NCI-H226 (cell line): ENCODE measurements at regions not wholly inside any gene's neighbourhood (a gene's known extent, or its start where the extent isn't known, plus 50 kb on each side); places are given as distances from the start of the nearest gene placed in this dataset.

Experiments used
- DNase-seq: peaks from one replicate; pipeline ENCODE4 v3.0.0-alpha.2; 2015

GRCh38 chr6:87847135-87847829, 145.2 kb upstream of the AKIRIN2 start:
- no peak for DNase-seq

DNA sequence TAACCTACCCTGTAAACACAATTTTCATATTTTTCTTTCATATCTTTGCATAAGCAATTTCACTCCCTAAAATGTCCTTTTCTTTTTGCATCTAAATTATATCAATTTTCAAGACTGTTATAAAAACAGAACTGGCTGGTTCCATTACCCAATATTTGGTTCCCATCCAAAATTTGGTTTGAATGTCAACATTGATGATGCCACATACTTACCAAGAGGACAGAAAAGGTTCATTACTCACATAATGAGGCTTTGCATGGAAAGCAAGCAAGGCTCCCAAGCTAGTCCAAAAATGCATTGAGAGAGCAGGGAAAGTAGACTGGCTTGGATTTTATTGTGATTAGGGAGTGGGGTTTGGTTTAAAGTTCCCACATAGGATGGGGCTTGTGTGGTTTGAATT, 144.4 kb upstream of the AKIRIN2 start:
- DNase-seq, result no peak

GRCh38 chr6:87840324-87840723, 138.3 kb upstream of the AKIRIN2 start:
- DNase-seq, result no peak

- DNase-seq, result no peak
These were observed 135.8 kb upstream of the AKIRIN2 start for GRCh38 chr6:87837876-87838275.

DNA sequence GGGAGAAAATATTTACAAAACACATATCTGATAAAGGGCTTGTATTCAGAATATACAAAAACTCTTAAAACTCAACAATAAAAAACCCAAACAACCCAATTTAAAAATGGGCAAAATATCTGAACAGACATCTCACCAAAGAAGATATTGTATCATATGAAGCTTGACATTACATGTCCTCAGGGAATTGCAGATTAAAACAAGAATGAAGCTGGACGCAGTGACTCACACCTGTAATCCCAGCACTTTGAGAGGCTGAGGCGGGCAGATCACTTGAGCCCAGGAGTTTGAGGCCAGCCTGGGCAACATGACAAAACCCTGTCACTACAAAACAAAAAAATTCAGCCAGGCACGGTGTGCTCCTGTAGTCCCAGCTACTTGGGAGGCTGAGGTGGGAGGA, 135.4 kb upstream of the AKIRIN2 start:
- no peak for DNase-seq

GRCh38 chr6:87832025-87832825, 130.2 kb upstream of the AKIRIN2 start:
- DNase-seq, result peak; percentile 7

- DNase-seq, result no peak
These were observed 128.9 kb upstream of the AKIRIN2 start for GRCh38 chr6:87830907-87831306.

DNA sequence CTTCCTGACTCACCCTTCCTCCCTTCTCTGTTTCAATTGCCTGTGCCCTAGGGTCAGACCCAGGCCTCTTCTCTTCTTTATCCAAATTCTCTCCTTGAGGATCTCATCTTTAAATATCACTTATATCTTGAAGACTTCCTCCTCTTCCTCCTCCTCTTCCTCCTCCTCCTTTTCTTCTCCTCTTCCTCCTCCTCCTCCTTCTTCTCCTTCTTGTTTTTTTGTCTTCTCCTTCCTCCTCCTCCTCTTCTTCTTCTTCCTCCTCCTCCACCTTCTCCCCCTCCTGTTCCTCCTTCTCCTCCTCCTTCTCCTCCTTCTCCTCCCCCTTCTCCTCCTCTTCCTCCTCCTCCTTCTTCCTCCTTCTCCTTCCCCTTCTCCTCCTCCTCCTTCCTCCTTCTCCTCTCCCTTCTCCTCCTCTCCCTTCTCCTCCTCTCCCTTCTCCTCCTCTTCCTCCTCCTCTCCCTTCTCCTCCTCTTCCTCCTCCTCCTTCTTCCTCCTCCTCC, 127.6 kb upstream of the AKIRIN2 start:
- DNase-seq, result no peak

- DNase-seq, result no peak
These were observed 126.0 kb upstream of the AKIRIN2 start for GRCh38 chr6:87828044-87828443.

DNA sequence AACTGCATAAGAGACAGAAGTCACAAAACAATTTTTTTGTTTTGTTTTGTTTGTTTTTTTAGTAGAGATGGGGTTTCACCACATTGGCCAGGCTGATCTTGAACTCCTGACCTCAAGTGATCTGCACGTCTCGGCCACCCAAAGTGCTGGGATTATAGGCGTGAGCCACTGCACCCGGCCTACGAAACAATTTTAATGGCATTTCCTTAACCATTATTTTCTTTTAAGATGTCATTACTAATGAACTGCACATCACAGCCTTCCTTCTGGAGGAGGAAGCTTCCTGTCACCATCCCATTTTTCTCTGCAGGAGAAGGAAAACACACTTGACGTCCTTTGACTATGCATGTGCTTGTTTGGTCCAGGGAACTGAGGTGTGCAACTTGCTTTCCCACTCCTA, 125.3 kb upstream of the AKIRIN2 start:
- no peak for DNase-seq

DNA sequence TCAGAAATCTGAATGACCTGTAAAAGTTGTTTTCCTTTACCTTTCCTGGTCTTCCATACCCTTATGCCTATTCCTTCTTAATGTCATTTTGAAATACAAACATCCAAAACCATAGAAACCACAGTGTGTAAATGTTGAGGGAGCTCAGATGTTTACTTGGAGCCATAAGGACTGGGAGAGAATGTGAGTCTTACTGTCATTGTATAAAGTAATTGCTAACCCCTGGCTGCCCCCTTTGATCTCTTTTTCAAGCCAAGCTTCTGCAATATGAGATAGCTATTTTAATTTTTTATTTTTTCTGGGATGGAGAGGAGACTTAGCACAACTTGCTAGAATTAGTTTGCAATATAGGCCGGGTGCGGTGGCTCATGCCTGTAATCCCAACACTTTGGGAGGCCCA, 124.4 kb upstream of the AKIRIN2 start:
- DNase-seq, result no peak

GRCh38 chr6:87825821-87826221, 123.8 kb upstream of the AKIRIN2 start:
- no peak for DNase-seq

DNA sequence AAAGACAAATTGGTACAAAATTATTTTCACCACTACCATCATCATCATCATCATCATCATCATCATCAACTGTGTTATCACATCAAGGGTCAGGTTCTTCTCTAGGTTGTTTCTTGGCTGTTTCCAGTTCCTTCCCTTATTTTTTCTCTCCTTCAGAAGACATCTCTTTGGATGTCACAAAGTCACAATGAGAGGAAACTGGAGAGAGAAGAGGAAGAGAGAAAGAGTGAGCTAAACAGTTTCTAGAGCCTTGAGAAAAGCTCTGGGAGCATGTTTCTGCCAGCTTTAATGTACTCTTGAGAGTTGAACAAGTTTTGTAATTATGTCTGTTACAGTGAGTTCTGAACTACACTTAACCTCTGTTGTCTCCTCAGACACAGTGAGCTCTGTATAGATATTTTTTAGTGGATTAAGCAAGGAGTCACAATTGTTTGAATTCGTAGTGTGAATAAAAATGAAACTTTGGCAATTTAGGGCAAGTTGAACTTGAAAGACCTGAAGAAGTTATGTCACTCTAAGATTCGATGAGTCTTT, 123.0 kb upstream of the AKIRIN2 start:
- no peak for DNase-seq

DNA sequence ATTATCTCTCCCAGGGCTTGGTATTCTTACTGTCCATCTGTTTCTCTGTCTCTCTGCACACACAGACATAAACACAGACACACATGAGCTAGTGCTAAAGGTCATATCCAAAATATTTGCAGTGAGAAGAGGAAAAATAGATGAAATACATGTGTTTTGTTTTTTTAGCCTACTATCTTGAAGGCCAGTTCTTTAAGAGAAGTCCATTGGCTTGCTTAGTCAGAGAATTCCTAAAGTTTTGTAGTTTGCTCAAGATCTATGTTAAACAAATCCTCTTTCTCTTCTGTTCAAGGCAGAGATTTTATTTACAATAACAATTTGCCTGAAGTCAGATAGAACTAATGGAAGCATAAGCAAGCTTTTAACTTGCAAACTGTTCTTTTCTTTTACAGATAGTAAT, 120.0 kb upstream of the AKIRIN2 start:
- no peak for DNase-seq

DNA sequence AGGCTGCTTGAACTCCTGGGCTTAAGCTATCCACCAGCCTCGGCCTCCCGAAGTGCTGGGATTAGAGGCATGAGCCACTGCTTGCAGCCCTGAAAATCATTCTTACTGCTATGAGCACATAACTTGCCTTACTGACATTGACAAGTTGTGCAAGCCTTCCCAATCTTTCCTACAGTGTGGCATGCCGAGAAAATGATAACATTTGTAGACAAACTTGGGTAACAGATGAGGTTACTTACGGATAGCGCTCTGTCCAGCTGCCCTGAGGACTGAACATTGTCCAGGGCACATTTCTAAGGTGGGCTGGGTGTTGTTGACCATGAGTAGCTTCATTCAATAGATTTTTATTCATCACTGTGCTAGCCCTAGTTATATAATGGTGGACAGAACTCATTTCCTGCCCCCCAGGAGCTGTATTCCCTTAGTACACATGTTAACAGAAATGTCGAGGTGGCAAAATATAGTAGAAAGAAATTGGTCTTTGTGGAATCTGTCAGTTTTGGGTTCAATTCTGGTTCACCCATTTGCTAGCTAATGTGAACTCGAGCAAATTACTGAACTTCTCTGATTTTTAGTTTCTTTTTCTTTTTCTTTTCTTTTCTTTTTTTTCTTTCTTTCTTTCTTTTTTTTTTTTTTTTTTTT, 118.4 kb upstream of the AKIRIN2 start:
- no peak for DNase-seq

DNA sequence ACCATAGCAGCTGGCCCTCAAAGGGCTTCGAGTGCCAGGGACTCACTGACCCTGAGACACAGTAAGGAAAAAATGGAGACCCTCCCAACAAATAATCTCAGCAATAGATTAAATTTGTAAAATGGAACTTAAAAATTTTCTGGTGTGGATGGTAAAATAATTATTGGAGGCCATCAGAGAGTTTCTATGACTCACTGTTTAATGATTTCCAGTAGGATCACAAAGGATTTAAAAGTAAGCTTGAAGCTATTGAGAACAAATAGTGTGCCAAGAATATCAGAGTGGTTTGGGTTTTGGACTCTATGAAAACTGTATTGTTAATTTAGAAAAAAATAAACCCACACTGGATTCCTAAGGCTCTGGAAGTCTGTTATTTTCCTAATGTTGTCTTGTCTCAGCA, 115.2 kb upstream of the AKIRIN2 start:
- no peak for DNase-seq

- DNase-seq, result no peak
These were observed 113.4 kb upstream of the AKIRIN2 start for GRCh38 chr6:87815449-87815848.

DNA sequence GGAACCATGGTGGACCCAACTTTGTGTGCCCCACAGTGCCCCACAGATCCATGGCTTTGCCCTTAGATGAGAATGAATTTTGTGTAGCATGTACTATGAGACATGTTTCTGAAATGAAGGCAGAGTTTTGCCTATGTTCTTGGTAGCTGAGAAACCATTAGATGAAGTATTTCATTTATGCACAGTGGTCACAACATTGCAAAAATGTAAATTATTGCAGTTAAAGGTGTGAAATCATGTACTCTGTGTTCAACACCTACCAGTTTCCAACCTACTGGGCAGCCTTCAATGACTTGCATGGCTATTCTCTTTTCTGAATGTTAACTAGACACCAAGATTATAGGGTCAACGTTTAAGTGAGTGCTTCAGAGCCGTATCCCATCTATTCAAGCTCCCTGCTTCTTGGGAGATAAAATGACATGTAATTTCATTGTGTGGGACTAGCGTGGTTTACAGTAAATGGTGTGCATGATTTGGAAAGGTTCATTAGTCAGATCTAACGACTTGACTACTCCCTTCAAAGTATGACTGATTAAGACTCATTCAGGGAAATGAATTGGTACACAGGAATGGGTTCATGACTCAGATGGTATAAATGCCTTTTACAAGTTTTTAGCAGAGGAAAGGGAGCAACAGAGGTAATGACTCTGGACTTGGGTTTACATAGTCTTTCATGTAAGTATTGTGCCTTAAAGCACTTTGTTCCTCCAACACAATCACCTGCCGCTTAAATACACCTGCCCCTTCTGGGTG, 106.1 kb upstream of the AKIRIN2 start:
- DNase-seq, result peak; percentile 61

DNA sequence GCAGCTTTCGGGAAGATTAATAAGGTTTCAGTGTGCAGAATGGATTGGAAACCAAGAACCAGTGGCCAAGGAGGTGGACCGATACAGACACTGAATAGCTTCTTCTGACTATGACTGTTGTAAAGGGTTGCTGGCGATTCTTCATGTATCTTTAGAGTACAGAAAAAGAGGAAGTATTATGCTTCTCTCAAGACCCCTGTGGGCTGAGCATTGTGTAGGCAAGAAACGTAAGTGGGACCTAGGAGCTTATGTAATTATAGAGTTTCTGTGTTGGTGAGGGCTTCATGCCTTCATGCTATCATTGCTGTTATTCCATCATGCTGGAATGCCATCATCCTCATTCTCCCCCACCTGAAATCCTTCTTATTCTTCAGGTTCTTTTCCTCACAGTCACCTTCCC, 105.4 kb upstream of the AKIRIN2 start:
- DNase-seq, result no peak

DNA sequence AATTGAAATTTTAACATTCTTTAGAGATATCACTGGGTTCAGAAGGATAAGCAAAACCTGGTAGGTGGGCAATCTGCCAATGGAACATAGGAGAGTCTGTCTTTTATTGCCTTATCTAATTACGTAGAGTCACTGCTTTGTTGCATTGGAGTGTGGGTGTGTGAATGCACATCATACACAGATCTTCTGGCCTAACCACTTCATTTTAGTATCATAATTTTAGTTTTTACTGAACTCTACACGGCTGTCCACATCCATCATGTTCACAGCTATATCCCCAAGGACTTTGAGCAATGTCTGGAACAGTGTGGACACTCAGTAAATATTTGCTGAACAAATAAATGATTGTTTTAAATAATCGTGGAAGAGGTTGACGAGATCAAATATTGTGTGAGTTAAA, 104.6 kb upstream of the AKIRIN2 start:
- no peak for DNase-seq

DNA sequence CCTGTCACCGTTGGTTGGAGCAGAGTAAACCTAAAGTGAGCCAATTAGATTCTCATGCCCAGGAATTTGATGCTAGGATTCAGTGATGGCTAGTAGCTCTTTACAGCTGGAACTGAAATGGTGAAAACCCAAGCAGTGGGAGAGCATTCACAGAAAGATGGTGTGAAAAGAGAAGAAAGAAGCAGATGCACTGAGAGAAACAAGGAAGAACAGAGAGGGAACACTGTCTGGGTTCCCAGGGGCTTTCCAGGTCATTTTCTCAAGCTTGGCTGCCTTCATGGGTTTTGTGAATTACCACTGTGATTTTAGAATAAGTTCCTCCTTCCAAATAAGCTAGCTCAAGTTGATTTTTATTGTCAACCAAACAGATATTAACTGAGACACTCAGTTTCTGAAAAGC, 104.1 kb upstream of the AKIRIN2 start:
- no peak for DNase-seq

GRCh38 chr6:87803791-87804190, 101.8 kb upstream of the AKIRIN2 start:
- no peak for DNase-seq

DNA sequence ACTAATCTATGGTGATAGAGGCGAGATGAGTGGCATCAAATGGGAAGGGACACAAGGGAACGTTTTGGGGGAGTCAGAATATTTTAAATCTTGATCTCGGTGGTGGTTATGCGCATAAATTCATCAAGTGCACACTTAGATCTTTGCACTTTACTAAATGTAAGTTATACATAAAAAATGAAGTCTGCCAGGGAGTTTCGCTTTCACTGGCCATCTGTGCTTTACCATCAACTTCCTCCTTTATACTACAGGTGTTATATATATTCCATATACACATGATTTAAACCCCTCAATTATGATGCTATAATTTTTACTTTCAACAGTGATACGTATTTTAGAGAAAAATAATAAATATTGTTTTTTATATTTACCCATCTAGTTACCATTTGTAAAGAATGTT, 97.6 kb upstream of the AKIRIN2 start:
- DNase-seq, result no peak
